HG02678 (cell line): ENCODE measurements at regions not wholly inside any gene's neighbourhood (a gene's known extent, or its start where the extent isn't known, plus 50 kb on each side); places are given as distances from the start of the nearest gene placed in this dataset.

ENCODE experiments used
- ATAC-seq: cut with Tn5 transposase; IDR thresholded peaks from one replicate; pipeline ENCODE4 v1.9.1; 2021; ENCODE audit warnings: mild to moderate bottlenecking, moderate library complexity; ENCODE audit not compliant: unreplicated experiment

GRCh38 chr12:90020881-90021280 lies 312.2 kb upstream of the ATP2B1 start:
- no peak for ATAC-seq

- ATAC-seq: no peak
These were observed 311.8 kb upstream of the ATP2B1 start for GRCh38 chr12:90020436-90020835.

- no peak for ATAC-seq
These were observed 311.4 kb upstream of the ATP2B1 start for GRCh38 chr12:90020014-90020413.

- no peak for ATAC-seq
These were observed 308.7 kb upstream of the ATP2B1 start for GRCh38 chr12:90017316-90017715.

GRCh38 chr12:90015228-90015627 lies 306.6 kb upstream of the ATP2B1 start:
- no peak for ATAC-seq

DNA sequence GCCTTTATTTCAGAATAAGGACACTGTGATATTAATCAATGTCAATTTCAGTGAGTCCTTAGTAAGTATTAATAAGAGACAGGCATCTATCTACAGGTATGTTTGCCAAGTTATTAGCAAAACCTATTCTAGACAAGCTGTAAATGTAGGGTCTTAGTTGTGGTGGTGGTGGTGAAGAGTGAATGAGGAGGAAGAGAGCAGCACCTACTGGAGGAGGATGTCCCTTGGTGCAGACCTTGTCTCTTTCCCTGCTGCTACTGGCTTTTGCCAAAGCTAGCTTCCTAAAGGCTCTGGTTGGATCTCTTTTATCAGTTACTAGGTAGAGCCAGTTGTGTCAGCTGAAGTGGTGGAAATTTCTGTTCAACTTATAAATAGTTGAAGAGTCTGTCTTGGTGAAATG lies 304.8 kb upstream of the ATP2B1 start:
- ATAC-seq: peak; percentile 76

- ATAC-seq: no peak
These were observed 301.5 kb upstream of the ATP2B1 start for GRCh38 chr12:90010089-90010488.

DNA sequence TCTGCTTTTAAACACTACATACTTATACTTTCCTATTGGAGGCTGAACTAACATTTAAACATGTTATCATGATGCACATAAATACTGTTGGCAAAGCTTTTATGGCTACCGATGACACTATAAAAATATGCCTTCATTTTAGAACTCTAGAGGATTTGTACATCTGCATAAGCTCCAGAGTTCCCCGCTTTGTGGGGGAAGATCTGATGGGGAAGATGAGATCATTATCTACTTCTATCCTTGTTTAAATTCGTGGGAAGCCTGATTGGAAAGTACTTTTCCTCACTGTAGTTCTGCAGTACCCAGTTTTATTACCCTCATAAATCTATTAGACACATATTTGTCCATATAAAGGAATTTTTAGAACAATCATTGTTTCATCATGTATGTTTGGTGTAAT lies 299.6 kb upstream of the ATP2B1 start:
- no peak for ATAC-seq

GRCh38 chr12:90004319-90005074 lies 295.9 kb upstream of the ATP2B1 start:
- ATAC-seq: peak; percentile 53

DNA sequence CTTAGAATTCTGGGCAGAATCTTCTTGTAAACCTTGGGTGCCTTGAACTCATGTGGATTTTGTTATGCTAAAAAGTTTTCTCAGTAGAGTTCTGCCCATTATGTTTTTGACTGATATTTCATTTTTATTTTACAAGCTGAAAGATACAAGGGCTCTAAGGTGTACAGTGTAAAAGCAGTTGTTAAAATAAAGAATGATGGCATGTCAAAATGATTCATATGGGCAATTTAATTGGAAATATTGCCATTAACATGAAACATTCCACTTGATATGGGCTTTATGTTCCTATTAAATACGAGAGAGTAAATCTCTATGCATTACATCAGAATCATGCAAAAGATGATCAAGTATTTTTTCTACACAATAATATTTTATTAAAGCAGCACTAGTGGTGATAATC lies 295.1 kb upstream of the ATP2B1 start:
- no peak for ATAC-seq

GRCh38 chr12:90000721-90001120 lies 292.1 kb upstream of the ATP2B1 start:
- ATAC-seq: no peak

GRCh38 chr12:89999699-90000505 lies 291.3 kb upstream of the ATP2B1 start:
- peak; percentile 50 for ATAC-seq

DNA sequence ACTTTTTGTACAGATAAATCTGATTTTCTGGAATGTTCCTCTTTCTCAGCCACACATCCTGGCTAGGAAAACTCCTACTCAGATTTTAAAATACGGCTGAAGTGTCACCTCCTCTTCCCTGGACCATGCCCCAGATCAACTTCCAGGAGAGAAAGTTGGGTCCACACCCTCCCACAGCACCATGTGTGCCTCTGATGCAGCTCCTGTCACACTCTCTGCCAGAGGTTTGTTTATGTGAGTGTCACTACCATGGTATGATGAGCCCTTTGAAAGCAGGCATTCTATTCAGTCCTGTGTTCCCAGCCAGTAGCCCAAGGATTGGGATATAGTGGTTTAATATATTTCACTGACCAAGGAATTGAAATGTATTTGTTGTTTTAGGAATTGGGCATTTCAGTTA lies 287.2 kb upstream of the ATP2B1 start:
- no peak for ATAC-seq

GRCh38 chr12:89994911-89995310 lies 286.3 kb upstream of the ATP2B1 start:
- ATAC-seq: no peak

- ATAC-seq: no peak
These were observed 285.0 kb upstream of the ATP2B1 start for GRCh38 chr12:89993632-89994031.

DNA sequence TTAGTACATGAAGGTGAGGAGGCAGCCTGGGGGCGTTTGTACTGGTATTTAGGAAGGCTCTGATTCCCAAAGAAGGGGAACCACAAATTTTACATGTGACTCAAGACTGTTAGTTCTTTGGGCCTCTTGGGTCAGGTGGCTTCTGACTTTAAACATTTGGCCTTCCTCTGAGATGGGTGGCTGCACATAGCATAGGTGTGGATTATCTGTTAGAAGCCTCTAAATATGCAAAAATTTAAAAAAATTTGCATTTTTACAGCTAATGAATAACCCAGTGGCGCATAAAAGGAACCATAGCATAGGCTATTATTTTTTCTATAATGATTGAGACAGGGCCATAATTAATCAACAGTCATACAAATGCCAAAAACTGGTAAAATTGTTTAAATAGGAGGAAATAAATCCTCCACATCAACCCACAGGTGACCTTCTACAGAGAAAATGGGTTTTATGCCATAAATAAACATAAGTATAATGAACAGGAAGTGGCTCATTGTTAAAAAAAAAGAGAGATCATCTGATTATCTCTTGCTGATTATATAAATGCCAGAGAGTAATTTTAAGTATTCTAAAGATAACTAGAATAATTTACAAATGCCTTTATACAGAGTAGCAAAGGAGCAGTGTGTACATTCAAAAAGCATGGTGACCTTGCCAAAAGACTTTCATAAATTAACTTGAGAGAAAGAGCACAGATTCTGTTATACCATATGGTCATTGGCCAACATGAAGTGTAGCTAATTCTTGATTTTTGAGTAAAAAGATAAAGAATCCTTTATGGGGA lies 284.2 kb upstream of the ATP2B1 start:
- no peak for ATAC-seq

- no peak for ATAC-seq
These were observed 283.4 kb upstream of the ATP2B1 start for GRCh38 chr12:89991807-89992590.

GRCh38 chr12:89988188-89988915 lies 279.7 kb upstream of the ATP2B1 start:
- ATAC-seq: no peak

GRCh38 chr12:89985935-89986334 lies 277.3 kb upstream of the ATP2B1 start:
- no peak for ATAC-seq

DNA sequence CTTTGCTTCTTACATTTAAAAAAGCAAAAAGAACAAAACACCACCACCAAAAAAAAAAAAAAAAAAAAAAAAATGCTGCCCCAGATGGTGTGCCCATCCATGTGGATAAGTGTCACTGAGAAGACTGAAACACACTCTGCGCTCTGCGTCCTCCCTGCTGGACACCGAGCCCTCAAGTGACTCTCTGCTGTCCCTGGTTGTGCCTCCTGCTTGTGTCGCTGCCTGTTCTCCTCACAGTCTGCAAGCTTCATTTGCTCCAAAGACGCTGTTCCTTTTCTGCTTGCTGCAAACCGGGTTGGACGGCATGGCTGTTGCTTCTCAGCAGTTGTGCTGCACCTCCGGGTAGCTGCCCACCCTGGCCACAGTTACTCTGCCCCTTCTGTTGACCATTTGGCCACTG lies 276.2 kb upstream of the ATP2B1 start:
- no peak for ATAC-seq
